H1 (cell line): ENCODE measurements at regions not wholly inside any gene's neighbourhood (a gene's known extent, or its start where the extent isn't known, plus 50 kb on each side); places are given as distances from the start of the nearest gene placed in this dataset.

Experiments used
- CEBPB ChIP-seq: IDR thresholded peaks from 2 replicates; pipeline ENCODE4 v1.6.1; 2012; ENCODE audit warnings: low read depth, low read length
- CHD7 ChIP-seq: fragments of 300-600 bp; sonication (generic); IDR thresholded peaks from 2 replicates; pipeline ENCODE4 v1.7.1; 2012; ENCODE audit warnings: low read length, moderate library complexity, mild to moderate bottlenecking, inconsistent platforms; ENCODE audit not compliant: insufficient replicate concordance
- CTBP2 ChIP-seq: IDR thresholded peaks from 2 replicates; pipeline ENCODE4 v1.7.0; 2011; ENCODE audit warnings: borderline replicate concordance, mild to moderate bottlenecking, moderate library complexity, mixed read lengths, low read length; ENCODE audit not compliant: insufficient read depth, insufficient read length
- EP300 ChIP-seq, 2 experiments: IDR thresholded peaks; 1 replicate in 1 of 2; 2 replicates in 1 of 2; pipeline ENCODE4 v1.6.1; 2011 to 2012; ENCODE audit warnings: low read depth in 2 of 2, low read length in 2 of 2, mild to moderate bottlenecking in 2 of 2, borderline replicate concordance in 1 of 2, inconsistent platforms in 1 of 2, moderate library complexity in 1 of 2
- FOSL1 ChIP-seq: IDR thresholded peaks from 2 replicates; pipeline ENCODE4 v1.6.1; 2011; ENCODE audit warnings: mild to moderate bottlenecking, low read depth, low read length, moderate library complexity; ENCODE audit not compliant: insufficient read depth
- KDM4A ChIP-seq: IDR thresholded peaks from one replicate; pipeline ENCODE4 v1.7.1; 2012; ENCODE audit warnings: low read depth, mild to moderate bottlenecking, moderate library complexity, low read length, inconsistent platforms; ENCODE audit not compliant: severe bottlenecking
- MAFK ChIP-seq: IDR thresholded peaks from 2 replicates; pipeline ENCODE4 v1.6.1; 2012; ENCODE audit warnings: low read depth, mild to moderate bottlenecking, improper control_type of control experiment, low read length
- MAX ChIP-seq: IDR thresholded peaks from 2 replicates; pipeline ENCODE4 v1.6.1; 2012; ENCODE audit warnings: inconsistent platforms
- POLR2A ChIP-seq, 2 experiments: IDR thresholded peaks; 1 replicate in 1 of 2; 2 replicates in 1 of 2; pipeline ENCODE4 v1.6.1; 2011; ENCODE audit warnings: low read depth in 2 of 2, low read length in 2 of 2, mild to moderate bottlenecking in 2 of 2; ENCODE audit errors: control extremely low read depth in 1 of 2
- RBBP5 ChIP-seq: IDR thresholded peaks from 2 replicates; pipeline ENCODE4 v1.7.1; 2012; ENCODE audit warnings: low read depth, mild to moderate bottlenecking, inconsistent platforms, low read length, moderate library complexity, borderline replicate concordance
- TAF7 ChIP-seq: optimal IDR thresholded peaks from 2 replicates; pipeline ENCODE3; 2011; ENCODE audit warnings: low read depth, mild to moderate bottlenecking, inconsistent platforms, low read length, moderate library complexity, borderline replicate concordance

GRCh38 chr2:76318848-76319360 lies 608.2 kb upstream of the GCFC2 start (continued):
- TF ChIP-seq CHD7 (no peak), CTBP2 (no peak), RBBP5 (no peak), CEBPB (no peak), KDM4A (no peak), MAFK (no peak), TAF7 (no peak), POLR2A (IDR thresholded peaks at IDR 0.05; ENCODE audit: control extremely low read depth in 1 of 2, low read depth in 2 of 2, low read length in 2 of 2) (no peak), EP300 (IDR thresholded peaks at IDR 0.05; ENCODE audit: borderline replicate concordance in 1 of 2, low read depth in 2 of 2, low read length in 2 of 2) (no peak), MAX (no peak), FOSL1 (no peak)
